Activated CD4-positive, alpha-beta memory T cell treated with anti-CD3 and anti-CD28 coated beads for 36 hours (primary cell): ENCODE measurements at regions not wholly inside any gene's neighbourhood (a gene's known extent, or its start where the extent isn't known, plus 50 kb on each side); places are given as distances from the start of the nearest gene placed in this dataset.

Source experiments
- CTCF ChIA-PET: fragments of 350-600 bp; sonication (Branson Sonifier 250); formaldehyde crosslinking; loops from one replicate; lab custom pipeline; 2021; ENCODE audit warnings: antibody characterized with exemption, inconsistent platforms; lab: Charles Lee
- POLR2A ChIA-PET: fragments of 350-600 bp; sonication (Branson Sonifier 250); formaldehyde crosslinking; loops from one replicate; lab custom pipeline; 2021; ENCODE audit warnings: antibody characterized with exemption; lab: Charles Lee
- DNase-seq: peaks from one replicate; pipeline ENCODE4 v3.0.0-alpha.2; 2020
- H3K27ac Mint-ChIP-seq: one replicate; pipeline ENCODE4 v1.8.0; 2021; ENCODE audit warnings: mixed read lengths
- H3K27me3 Mint-ChIP-seq: one replicate; pipeline ENCODE4 v1.8.0; 2021; ENCODE audit warnings: mixed read lengths
- H3K36me3 Mint-ChIP-seq: one replicate; pipeline ENCODE4 v1.8.0; 2021; ENCODE audit warnings: mixed read lengths
- H3K4me1 Mint-ChIP-seq: one replicate; pipeline ENCODE4 v1.8.0; 2021; ENCODE audit warnings: low read depth, mixed read lengths
- H3K4me3 Mint-ChIP-seq: one replicate; pipeline ENCODE4 v1.8.0; 2021; ENCODE audit warnings: mild to moderate bottlenecking, mixed read lengths
- H3K9me3 Mint-ChIP-seq: one replicate; pipeline ENCODE4 v1.8.0; 2021; ENCODE audit warnings: mixed read lengths
- intact Hi-C: fragments of 100-400 bp; cut with micrococcal nuclease; formaldehyde crosslinking; loops from one replicate; pipeline ENCODE4 v1.15.1; 2023

- intact Hi-C loops = loop anchor here (5.0 kb wide), 1 partner anchor 121 kb away; no protein-coding TSS in a partner anchor
- CTCF ChIA-PET = no interaction called here
Observed at GRCh38 chr11:104796301-104796700, 102.0 kb downstream of the CASP12 start.

GRCh38 chr11:104795501-104796213, 102.6 kb downstream of the CASP12 start:
- CTCF ChIA-PET = no interaction called here
- no peaks in the 10 kb centered on the region for H3K27me3 Mint-ChIP-seq
- intact Hi-C loops = loop anchor here (5.0 kb wide), 1 partner anchor 122 kb away; no protein-coding TSS in a partner anchor

More at GRCh38 chr11:104796301-104796700, 102.0 kb downstream of the CASP12 start:
- POLR2A ChIA-PET = no interaction called here
- DNase-seq = no peak
- Mint-ChIP-seq H3K27ac (no peak overlapping the region), H3K27me3 (no peaks in the 10 kb centered on the region), H3K36me3 (peaks cover 5% of the 10 kb centered on the region), H3K9me3 (peaks cover 12% of the 10 kb centered on the region), H3K4me3 (no peak overlapping the region), H3K4me1 (peaks cover 28% of the 10 kb centered on the region)

GRCh38 chr11:104792861-104793260, 105.4 kb downstream of the CASP12 start:
- H3K27me3 Mint-ChIP-seq = no peaks in the 10 kb centered on the region
- DNase-seq = no peak
- H3K27ac Mint-ChIP-seq = no peak overlapping the region
- ChIA-PET CTCF (no interaction called here), POLR2A (no interaction called here)
- H3K36me3 Mint-ChIP-seq = peaks cover 5% of the 10 kb centered on the region
- H3K4me1 Mint-ChIP-seq = peaks cover 4% of the 10 kb centered on the region
- H3K4me3 Mint-ChIP-seq = no peak overlapping the region
- intact Hi-C loops = no loop called here
- peaks cover 12% of the 10 kb centered on the region for H3K9me3 Mint-ChIP-seq

More at GRCh38 chr11:104795501-104796213, 102.6 kb downstream of the CASP12 start:
- POLR2A ChIA-PET = no interaction called here
- H3K9me3 Mint-ChIP-seq = peaks cover 12% of the 10 kb centered on the region
- H3K4me1 Mint-ChIP-seq = peaks cover 26% of the 10 kb centered on the region
- no peak overlapping the region for H3K4me3 Mint-ChIP-seq
- DNase-seq = no peak
- peaks cover 5% of the 10 kb centered on the region for H3K36me3 Mint-ChIP-seq
- H3K27ac Mint-ChIP-seq = no peak overlapping the region

GRCh38 chr11:104791896-104792295, 106.4 kb downstream of the CASP12 start:
- Mint-ChIP-seq H3K27ac (no peak overlapping the region), H3K27me3 (no peaks in the 10 kb centered on the region), H3K4me1 (no peaks in the 10 kb centered on the region), H3K4me3 (no peak overlapping the region), H3K36me3 (peaks cover 3% of the 10 kb centered on the region), H3K9me3 (peaks cover 9% of the 10 kb centered on the region)
- intact Hi-C loops = no loop called here
- ChIA-PET POLR2A (no interaction called here), CTCF (no interaction called here)
- no peak for DNase-seq

- POLR2A ChIA-PET = no interaction called here
- CTCF ChIA-PET = no interaction called here
- Mint-ChIP-seq H3K27ac (no peak overlapping the region), H3K4me3 (no peak overlapping the region), H3K36me3 (no peaks in the 10 kb centered on the region), H3K9me3 (no peaks in the 10 kb centered on the region), H3K4me1 (no peaks in the 10 kb centered on the region), H3K27me3 (no peaks in the 10 kb centered on the region)
- DNase-seq = no peak
- intact Hi-C loops = no loop called here
Observed at GRCh38 chr11:104784684-104785460, 113.4 kb downstream of the CASP12 start.

- Mint-ChIP-seq H3K27ac (no peak overlapping the region), H3K36me3 (no peaks in the 10 kb centered on the region), H3K9me3 (no peaks in the 10 kb centered on the region), H3K4me1 (no peaks in the 10 kb centered on the region), H3K4me3 (no peak overlapping the region), H3K27me3 (no peaks in the 10 kb centered on the region)
- intact Hi-C loops = no loop called here
- CTCF ChIA-PET = no interaction called here
- DNase-seq = no peak
- POLR2A ChIA-PET = no interaction called here
Observed at GRCh38 chr11:104783241-104783640, 115.0 kb downstream of the CASP12 start.

- Mint-ChIP-seq H3K27me3 (no peaks in the 10 kb centered on the region), H3K4me3 (no peak overlapping the region), H3K9me3 (no peaks in the 10 kb centered on the region), H3K4me1 (no peaks in the 10 kb centered on the region), H3K36me3 (no peaks in the 10 kb centered on the region), H3K27ac (no peak overlapping the region)
- ChIA-PET CTCF (no interaction called here), POLR2A (no interaction called here)
- DNase-seq = no peak
- intact Hi-C loops = no loop called here
Observed at GRCh38 chr11:104782377-104782754, 115.9 kb downstream of the CASP12 start.

- DNase-seq = no peak
- CTCF ChIA-PET = no interaction called here
- Mint-ChIP-seq H3K4me1 (no peaks in the 10 kb centered on the region), H3K4me3 (no peak overlapping the region), H3K27ac (no peak overlapping the region), H3K27me3 (no peaks in the 10 kb centered on the region), H3K9me3 (no peaks in the 10 kb centered on the region), H3K36me3 (no peaks in the 10 kb centered on the region)
- POLR2A ChIA-PET = no interaction called here
- intact Hi-C loops = no loop called here
Observed at GRCh38 chr11:104781719-104782376, 116.4 kb downstream of the CASP12 start.

- ChIA-PET POLR2A (no interaction called here), CTCF (no interaction called here)
- H3K9me3 Mint-ChIP-seq = no peaks in the 10 kb centered on the region
- intact Hi-C loops = no loop called here
- no peaks in the 10 kb centered on the region for H3K4me1 Mint-ChIP-seq
- H3K27ac Mint-ChIP-seq = no peak overlapping the region
- DNase-seq = no peak
- no peak overlapping the region for H3K4me3 Mint-ChIP-seq
- H3K27me3 Mint-ChIP-seq = no peaks in the 10 kb centered on the region
- H3K36me3 Mint-ChIP-seq = no peaks in the 10 kb centered on the region
Observed at GRCh38 chr11:104781037-104781436, 117.2 kb downstream of the CASP12 start.

- no peaks in the 10 kb centered on the region for H3K9me3 Mint-ChIP-seq
- H3K27me3 Mint-ChIP-seq = no peaks in the 10 kb centered on the region
- no peak overlapping the region for H3K4me3 Mint-ChIP-seq
- peaks cover 11% of the 10 kb centered on the region for H3K4me1 Mint-ChIP-seq
- ChIA-PET POLR2A (no interaction called here), CTCF (no interaction called here)
- H3K27ac Mint-ChIP-seq = no peak overlapping the region
- DNase-seq = no peak
- H3K36me3 Mint-ChIP-seq = no peaks in the 10 kb centered on the region
- intact Hi-C loops = no loop called here
Observed at GRCh38 chr11:104776501-104777170, 121.6 kb downstream of the CASP12 start.

- Mint-ChIP-seq H3K27me3 (no peaks in the 10 kb centered on the region), H3K36me3 (no peaks in the 10 kb centered on the region), H3K4me3 (no peak overlapping the region), H3K4me1 (peaks cover 13% of the 10 kb centered on the region), H3K27ac (no peak overlapping the region), H3K9me3 (no peaks in the 10 kb centered on the region)
- intact Hi-C loops = no loop called here
- CTCF ChIA-PET = interaction anchor here (0.7 kb wide), 1 partner anchor 48 kb away, joined by 4 read pairs; no protein-coding TSS in a partner anchor
- DNase-seq = no peak
- POLR2A ChIA-PET = no interaction called here
Observed at GRCh38 chr11:104774578-104774977, 123.7 kb downstream of the CASP12 start.

GRCh38 chr11:104772806-104773241, 125.4 kb downstream of the CASP12 start:
- H3K4me1 Mint-ChIP-seq = peaks cover 13% of the 10 kb centered on the region
- H3K36me3 Mint-ChIP-seq = no peaks in the 10 kb centered on the region
- DNase-seq = no peak
- POLR2A ChIA-PET = no interaction called here
- H3K4me3 Mint-ChIP-seq = no peak overlapping the region
- H3K27ac Mint-ChIP-seq = no peak overlapping the region
- CTCF ChIA-PET = no interaction called here
- H3K9me3 Mint-ChIP-seq = no peaks in the 10 kb centered on the region
- H3K27me3 Mint-ChIP-seq = no peaks in the 10 kb centered on the region
- intact Hi-C loops = no loop called here
